ENCODE measurements at regions not wholly inside any gene's neighbourhood (a gene's known extent, or its start where the extent isn't known, plus 50 kb on each side); places are given as distances from the start of the nearest gene placed in this dataset.

GRCh38 chr14:22099942-22100763 is 426.5 kb upstream of the OR4E1 start:
- TF ChIP-seq GATA3 (IDR thresholded peaks at IDR 0.05; ENCODE audit: low read depth, low read length) = no peak

- TF ChIP-seq GATA3 (IDR thresholded peaks at IDR 0.05; ENCODE audit: low read depth, low read length) = no peak
- TF ChIP-seq GATA2 (IDR thresholded peaks at IDR 0.05; ENCODE audit: low read depth, low read length) = no peak
Observed at GRCh38 chr14:22098435-22098834, 424.8 kb upstream of the OR4E1 start.

- no peak for TF ChIP-seq GATA2 (IDR thresholded peaks at IDR 0.05; ENCODE audit: low read depth, low read length)
- TF ChIP-seq GATA3 (IDR thresholded peaks at IDR 0.05; ENCODE audit: low read depth, low read length) = no peak
Observed at GRCh38 chr14:22097586-22098292, 424.1 kb upstream of the OR4E1 start.

DNA sequence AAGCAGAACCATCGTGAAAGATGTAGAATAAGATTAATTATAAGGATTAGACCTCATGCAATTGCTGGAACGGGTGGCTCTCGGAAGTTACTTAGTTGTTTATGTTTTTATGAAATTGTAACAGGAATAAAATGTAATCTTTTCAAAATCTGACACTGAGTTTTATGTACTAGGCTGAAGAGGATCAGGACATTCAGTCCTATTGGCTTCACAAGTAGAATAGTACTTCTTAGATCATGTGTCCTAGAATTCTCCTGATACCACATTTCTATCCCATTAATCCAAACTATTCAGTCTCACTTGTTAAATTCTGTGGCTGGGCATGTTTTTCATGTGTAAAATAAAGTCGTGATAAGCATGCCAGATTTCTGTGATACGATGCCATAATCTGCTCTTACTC is 423.5 kb upstream of the OR4E1 start:
- TF ChIP-seq GATA3 (IDR thresholded peaks at IDR 0.05; ENCODE audit: low read depth, low read length) (no peak), GATA2 (IDR thresholded peaks at IDR 0.05; ENCODE audit: low read depth, low read length) (no peak)

GRCh38 chr14:22096514-22096895 is 422.9 kb upstream of the OR4E1 start:
- TF ChIP-seq GATA3 (IDR thresholded peaks at IDR 0.05; ENCODE audit: low read depth, low read length) = no peak
- TF ChIP-seq GATA2 (IDR thresholded peaks at IDR 0.05; ENCODE audit: low read depth, low read length) = no peak

- TF ChIP-seq GATA3 (IDR thresholded peaks at IDR 0.05; ENCODE audit: low read depth, low read length) (no peak), GATA2 (IDR thresholded peaks at IDR 0.05; ENCODE audit: low read depth, low read length) (no peak)
Observed at GRCh38 chr14:22095860-22096513, 422.4 kb upstream of the OR4E1 start.

DNA sequence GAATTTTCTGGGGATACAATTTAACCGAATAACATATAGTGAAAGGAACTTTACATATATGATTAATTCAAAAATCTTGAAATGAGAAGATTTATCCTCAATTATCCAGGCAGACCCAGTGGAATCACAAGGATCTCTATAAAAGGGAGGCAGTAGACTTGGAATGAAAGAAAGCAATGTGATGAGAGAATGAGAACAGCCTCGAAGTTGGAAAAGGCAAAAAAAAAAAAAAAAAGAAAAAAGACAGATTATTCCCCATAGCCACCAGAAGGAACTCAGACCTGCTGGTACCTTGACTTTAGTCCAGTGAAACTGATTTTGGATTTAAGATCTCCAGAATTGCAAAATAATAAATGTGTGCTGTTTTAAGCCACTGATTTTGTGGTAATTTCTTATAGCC is 416.3 kb upstream of the OR4E1 start:
- TF ChIP-seq GATA2 (IDR thresholded peaks at IDR 0.05; ENCODE audit: low read depth, low read length) = no peak
- no peak for TF ChIP-seq GATA3 (IDR thresholded peaks at IDR 0.05; ENCODE audit: low read depth, low read length)

GRCh38 chr14:22088614-22089342 is 415.2 kb upstream of the OR4E1 start:
- no peak for TF ChIP-seq GATA2 (IDR thresholded peaks at IDR 0.05; ENCODE audit: low read depth, low read length)
- no peak for TF ChIP-seq GATA3 (IDR thresholded peaks at IDR 0.05; ENCODE audit: low read depth, low read length)

DNA sequence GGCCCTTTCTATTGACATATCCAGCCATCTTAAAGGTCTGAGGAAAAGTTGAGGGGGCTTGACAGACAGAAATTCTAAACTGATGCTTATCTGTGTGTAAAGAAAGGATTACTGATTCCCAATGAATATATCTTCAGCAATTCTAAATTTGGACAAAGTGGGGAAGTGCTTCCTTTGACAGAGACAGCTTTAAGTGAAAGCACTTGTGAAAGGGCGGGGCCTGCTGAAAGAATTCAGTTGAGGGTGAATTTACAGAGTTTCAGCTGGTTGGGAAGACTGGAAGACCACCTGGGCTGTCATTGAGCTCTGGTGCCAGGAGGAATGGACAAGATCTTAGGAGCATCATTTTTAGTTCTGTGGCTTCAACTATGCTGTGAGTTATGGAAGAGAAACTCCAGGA is 412.5 kb upstream of the OR4E1 start:
- TF ChIP-seq GATA2 (IDR thresholded peaks at IDR 0.05; ENCODE audit: low read depth, low read length) = no peak
- TF ChIP-seq GATA3 (IDR thresholded peaks at IDR 0.05; ENCODE audit: low read depth, low read length) = no peak

- TF ChIP-seq GATA2 (IDR thresholded peaks at IDR 0.05; ENCODE audit: low read depth, low read length) (no peak), GATA3 (IDR thresholded peaks at IDR 0.05; ENCODE audit: low read depth, low read length) (no peak)
Observed at GRCh38 chr14:22084393-22085281, 411.0 kb upstream of the OR4E1 start.

- TF ChIP-seq GATA3 (IDR thresholded peaks at IDR 0.05; ENCODE audit: low read depth, low read length) = no peak
Observed at GRCh38 chr14:22081337-22081736, 407.7 kb upstream of the OR4E1 start.

GRCh38 chr14:22079766-22080165 is 406.1 kb upstream of the OR4E1 start:
- TF ChIP-seq GATA2 (IDR thresholded peaks at IDR 0.05; ENCODE audit: low read depth, low read length) (no peak), GATA3 (IDR thresholded peaks at IDR 0.05; ENCODE audit: low read depth, low read length) (no peak)

DNA sequence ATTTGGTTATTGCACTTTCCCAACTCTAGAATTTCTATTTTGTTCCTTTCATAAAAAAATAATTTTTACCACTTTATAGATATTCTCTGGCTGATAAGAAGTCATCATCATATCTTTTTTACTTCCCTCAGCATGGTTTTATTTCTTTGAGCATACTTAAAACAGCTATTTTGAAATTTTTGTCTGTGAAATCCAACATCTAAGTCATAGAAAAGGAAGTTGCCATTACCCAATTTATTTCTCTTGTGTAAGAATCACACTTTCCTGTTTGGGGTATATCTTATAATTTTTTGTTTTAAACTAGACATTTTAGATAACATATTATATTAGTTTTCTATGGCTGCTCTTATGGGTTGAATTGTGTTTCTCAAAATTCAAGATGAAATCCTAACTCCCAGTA is 400.2 kb upstream of the OR4E1 start:
- TF ChIP-seq GATA2 (IDR thresholded peaks at IDR 0.05; ENCODE audit: low read depth, low read length) (no peak), GATA3 (IDR thresholded peaks at IDR 0.05; ENCODE audit: low read depth, low read length) (no peak)
